Keratinocyte (primary cell): ENCODE measurements at regions not wholly inside any gene's neighbourhood (a gene's known extent, or its start where the extent isn't known, plus 50 kb on each side); places are given as distances from the start of the nearest gene placed in this dataset.

Source experiments
- DNase-seq: peaks from one replicate; pipeline ENCODE4 v3.0.0-alpha.2; 2011; ENCODE audit warnings: low read depth, missing footprints, low spot score
- FAIRE-seq: peaks from 2 replicates; lab custom pipeline; 2011; peaks lifted over from hg19 to GRCh38; lab: Jason Lieb, UNC
- H2AFZ ChIP-seq: 2 replicates; pipeline ENCODE4 v1.6.0; 2012; ENCODE audit warnings: low read length, control low read depth, inconsistent platforms; ENCODE audit not compliant: control insufficient read depth
- H3K27ac ChIP-seq: 2 replicates; pipeline ENCODE4 v1.5.1; 2011; ENCODE audit warnings: low read length; ENCODE audit not compliant: control insufficient read depth, insufficient read depth
- H3K27me3 ChIP-seq: 3 replicates; pipeline ENCODE4 v1.6.0; 2011; ENCODE audit warnings: low read length; ENCODE audit not compliant: control insufficient read depth, insufficient read depth; ENCODE audit errors: extremely low read depth
- H3K36me3 ChIP-seq, 2 experiments: 2 replicates in 1 of 2; 3 replicates in 1 of 2; pipeline ENCODE4 v1.5.1; 2011; ENCODE audit warnings: low read length in 2 of 2, mild to moderate bottlenecking in 1 of 2; ENCODE audit not compliant: control insufficient read depth in 2 of 2, insufficient read depth in 2 of 2; ENCODE audit errors: extremely low read depth in 1 of 2
- H3K4me1 ChIP-seq: 3 replicates; pipeline ENCODE4 v1.5.1; 2011; ENCODE audit warnings: low read length; ENCODE audit not compliant: control insufficient read depth, insufficient read depth; ENCODE audit errors: extremely low read depth
- H3K4me2 ChIP-seq: 3 replicates; pipeline ENCODE4 v1.6.0; 2011; ENCODE audit warnings: low read depth, low read length; ENCODE audit not compliant: control insufficient read depth, insufficient read depth; ENCODE audit errors: extremely low read depth
- H3K4me3 ChIP-seq, 3 experiments: fragments of 200-600 bp in 1 of 3; sonication (generic) in 1 of 3; 2 replicates in 2 of 3; 3 replicates in 1 of 3; pipeline ENCODE4 v1.5.1; 2011 to 2016; ENCODE audit warnings: low read length in 3 of 3, mild to moderate bottlenecking in 3 of 3, control low read depth in 2 of 3, inconsistent platforms in 1 of 3, low read depth in 1 of 3, mixed read lengths in 1 of 3, mixed run types in 1 of 3, moderate library complexity in 1 of 3; ENCODE audit not compliant: control insufficient read depth in 2 of 3, insufficient read depth in 2 of 3; ENCODE audit errors: extremely low read depth in 1 of 3
- H3K79me2 ChIP-seq: 2 replicates; pipeline ENCODE4 v1.6.0; 2012; ENCODE audit warnings: low read length; ENCODE audit not compliant: control insufficient read depth, insufficient read depth
- H3K9ac ChIP-seq: 3 replicates; pipeline ENCODE4 v1.6.0; 2011; ENCODE audit warnings: low read length; ENCODE audit not compliant: control insufficient read depth, insufficient read depth; ENCODE audit errors: extremely low read depth
- H3K9me1 ChIP-seq: 3 replicates; pipeline ENCODE4 v1.6.0; 2011; ENCODE audit warnings: low read length; ENCODE audit not compliant: control insufficient read depth, insufficient read depth; ENCODE audit errors: extremely low read depth
- H3K9me3 ChIP-seq: 2 replicates; pipeline ENCODE4 v1.5.1; 2012; ENCODE audit warnings: low read depth, low read length; ENCODE audit not compliant: control insufficient read depth
- H4K20me1 ChIP-seq: 3 replicates; pipeline ENCODE4 v1.6.0; 2011; ENCODE audit warnings: low read length; ENCODE audit not compliant: control insufficient read depth, insufficient read depth; ENCODE audit errors: extremely low read depth
- CTCF ChIP-seq, 3 experiments: IDR thresholded peaks in 1 of 3; conservative IDR thresholded peaks in 1 of 3; optimal IDR thresholded peaks in 1 of 3; 2 replicates in 2 of 3; 3 replicates in 1 of 3; pipeline versions ENCODE3 to v1.5.1; 2011; ENCODE audit warnings: low read length in 3 of 3, mild to moderate bottlenecking in 3 of 3, moderate library complexity in 2 of 3, control low read depth in 1 of 3, inconsistent platforms in 1 of 3; ENCODE audit not compliant: insufficient read depth in 2 of 3; ENCODE audit errors: extremely low read depth in 1 of 3
- EZH2 ChIP-seq: IDR thresholded peaks from one replicate; pipeline ENCODE4 v1.6.1; 2012; ENCODE audit warnings: inconsistent platforms, mild to moderate bottlenecking, low read length, moderate library complexity
- dilution Hi-C: fragments of 300-500 bp; cut with MboI; formaldehyde crosslinking; loops from one replicate; pipeline ENCODE4 v1.7.0; 2020; ENCODE audit warnings: low sequenced_read_pairs; ENCODE audit not compliant: extremely low pct_ligation_motif_present

GRCh38 chrX:113728937-113729336 lies 854.9 kb upstream of the HTR2C start:
- no peak for TF ChIP-seq EZH2
- no peak for TF ChIP-seq CTCF (optimal IDR thresholded peaks at IDR 0.05 in 1 of 3, IDR thresholded peaks at IDR 0.05 in 1 of 3, conservative IDR thresholded peaks at IDR 0.05 in 1 of 3; ENCODE audit: extremely low read depth in 1 of 3, insufficient read depth in 2 of 3, low read length in 3 of 3)
- H3K79me2 ChIP-seq, result no peaks in the 10 kb centered on the region
- H3K9ac ChIP-seq, result no peak overlapping the region
- no peaks in the 10 kb centered on the region for H3K36me3 ChIP-seq
- H2AFZ ChIP-seq, result no peak overlapping the region
- no peak overlapping the region for H3K4me3 ChIP-seq
- H3K9me3 ChIP-seq, result no peaks in the 10 kb centered on the region
- FAIRE-seq, result no peak
- dilution Hi-C loops, result no loop called here
- H3K4me1 ChIP-seq, result no peaks in the 10 kb centered on the region
- H3K27ac ChIP-seq, result no peak overlapping the region
- H3K27me3 ChIP-seq, result no peaks in the 10 kb centered on the region
- no peak for DNase-seq
- no peak overlapping the region for H3K4me2 ChIP-seq
- no peaks in the 10 kb centered on the region for H3K9me1 ChIP-seq
- no peaks in the 10 kb centered on the region for H4K20me1 ChIP-seq

- FAIRE-seq, result no peak
- TF ChIP-seq CTCF (optimal IDR thresholded peaks at IDR 0.05 in 1 of 3, IDR thresholded peaks at IDR 0.05 in 1 of 3, conservative IDR thresholded peaks at IDR 0.05 in 1 of 3; ENCODE audit: extremely low read depth in 1 of 3, insufficient read depth in 2 of 3, low read length in 3 of 3), result no peak
- no peak for TF ChIP-seq EZH2
Observed at GRCh38 chrX:113726898-113727297, 857.0 kb upstream of the HTR2C start.

More at GRCh38 chrX:113726898-113727297, 857.0 kb upstream of the HTR2C start:
- Histone ChIP-seq H3K27ac (no peak overlapping the region), H3K4me3 (no peak overlapping the region), H3K4me2 (no peak overlapping the region), H3K36me3 (no peaks in the 10 kb centered on the region), H3K9me1 (no peaks in the 10 kb centered on the region), H3K4me1 (no peaks in the 10 kb centered on the region), H3K79me2 (no peaks in the 10 kb centered on the region), H4K20me1 (no peaks in the 10 kb centered on the region), H3K9ac (no peak overlapping the region), H3K9me3 (no peaks in the 10 kb centered on the region), H3K27me3 (no peaks in the 10 kb centered on the region), H2AFZ (no peak overlapping the region)
- dilution Hi-C loops, result no loop called here
- no peak for DNase-seq
